A673 (cell line): ENCODE measurements at regions not wholly inside any gene's neighbourhood (a gene's known extent, or its start where the extent isn't known, plus 50 kb on each side); places are given as distances from the start of the nearest gene placed in this dataset.

Source experiments
- EZH2 ChIP-seq: fragments of 200-600 bp; sonication (generic); IDR thresholded peaks from 2 replicates; pipeline ENCODE4 v1.6.1; 2017; ENCODE audit warnings: borderline replicate concordance, low read depth, mild to moderate bottlenecking, mixed read lengths, antibody characterized with exemption, low read length; ENCODE audit not compliant: poor library complexity, severe bottlenecking
- TF ChIP-seq, protein P1 (sequence below): fragments of 300-800, 200-600 bp; sonication (generic); conservative IDR thresholded peaks from 2 replicates; pipeline ENCODE4 v1.5.1; 2017; ENCODE audit warnings: low read depth, mild to moderate bottlenecking, antibody characterized with exemption, low read length, moderate library complexity, mixed read lengths

DNA sequence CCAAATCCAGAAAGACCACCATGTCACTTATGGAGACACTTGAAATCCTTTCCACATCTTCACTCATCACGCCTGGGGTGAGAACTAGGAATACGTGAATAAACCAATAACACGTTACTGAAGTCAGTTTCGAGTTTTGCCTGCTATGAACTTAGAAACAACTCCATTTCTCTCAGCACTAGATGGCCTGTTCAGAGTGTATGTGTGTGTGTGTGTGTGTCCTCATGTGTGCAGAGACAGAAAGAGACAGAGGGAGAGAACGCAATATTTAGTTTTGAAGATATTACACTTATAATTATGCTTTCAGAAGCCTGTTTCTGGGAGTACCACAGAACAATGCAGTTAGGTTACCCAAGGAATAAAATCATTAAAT, 81.2 kb upstream of the CCN6 start:
- TF ChIP-seq, protein P1, sequence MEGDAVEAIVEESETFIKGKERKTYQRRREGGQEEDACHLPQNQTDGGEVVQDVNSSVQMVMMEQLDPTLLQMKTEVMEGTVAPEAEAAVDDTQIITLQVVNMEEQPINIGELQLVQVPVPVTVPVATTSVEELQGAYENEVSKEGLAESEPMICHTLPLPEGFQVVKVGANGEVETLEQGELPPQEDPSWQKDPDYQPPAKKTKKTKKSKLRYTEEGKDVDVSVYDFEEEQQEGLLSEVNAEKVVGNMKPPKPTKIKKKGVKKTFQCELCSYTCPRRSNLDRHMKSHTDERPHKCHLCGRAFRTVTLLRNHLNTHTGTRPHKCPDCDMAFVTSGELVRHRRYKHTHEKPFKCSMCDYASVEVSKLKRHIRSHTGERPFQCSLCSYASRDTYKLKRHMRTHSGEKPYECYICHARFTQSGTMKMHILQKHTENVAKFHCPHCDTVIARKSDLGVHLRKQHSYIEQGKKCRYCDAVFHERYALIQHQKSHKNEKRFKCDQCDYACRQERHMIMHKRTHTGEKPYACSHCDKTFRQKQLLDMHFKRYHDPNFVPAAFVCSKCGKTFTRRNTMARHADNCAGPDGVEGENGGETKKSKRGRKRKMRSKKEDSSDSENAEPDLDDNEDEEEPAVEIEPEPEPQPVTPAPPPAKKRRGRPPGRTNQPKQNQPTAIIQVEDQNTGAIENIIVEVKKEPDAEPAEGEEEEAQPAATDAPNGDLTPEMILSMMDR, result no peak
- TF ChIP-seq EZH2, result no peak
